22Rv1 (cell line): ENCODE measurements at regions not wholly inside any gene's neighbourhood (a gene's known extent, or its start where the extent isn't known, plus 50 kb on each side); places are given as distances from the start of the nearest gene placed in this dataset.

Experiments
- CTCF ChIP-seq: fragments of 450-650 bp; IDR thresholded peaks from 2 replicates; pipeline ENCODE4 v1.5.1; 2017; ENCODE audit warnings: mild to moderate bottlenecking
- ZFX ChIP-seq: fragments of 450-650 bp; IDR thresholded peaks from 2 replicates; pipeline ENCODE4 v1.6.1; 2017; ENCODE audit warnings: antibody characterized with exemption, borderline replicate concordance

- TF ChIP-seq CTCF: no peak
- no peak for TF ChIP-seq ZFX
These were observed 407.0 kb downstream of the TGFB2 start for GRCh38 chr1:218752126-218752525.
